OCI-LY7 (cell line): ENCODE measurements at regions not wholly inside any gene's neighbourhood (a gene's known extent, or its start where the extent isn't known, plus 50 kb on each side); places are given as distances from the start of the nearest gene placed in this dataset.

Experiments
- BruUV-seq: library from RNA; stranded (reverse); fragments of 400-500 nt; replicated peaks from 2 replicates; lab custom pipeline; 2021; lab: Mats Ljungman, UMichigan
- CTCF ChIA-PET: fragments of 300-600 bp; sonication (Branson Sonifier 250); formaldehyde crosslinking; loops from one replicate; lab custom pipeline; 2022; ENCODE audit warnings: antibody characterized with exemption; ENCODE audit not compliant: unreplicated experiment; lab: Charles Lee
- POLR2A ChIA-PET: fragments of 300-600 bp; sonication (Branson Sonifier 250); formaldehyde crosslinking; loops from one replicate; lab custom pipeline; 2022; ENCODE audit warnings: antibody characterized with exemption; lab: Charles Lee
- DNase-seq: peaks from one replicate; pipeline ENCODE4 v3.0.0-alpha.2; 2015; ENCODE audit warnings: low spot score
- H2AFZ ChIP-seq: fragments of 200-600 bp; sonication (generic), shearing (Covaris generic); 2 replicates; pipeline ENCODE4 v1.6.1; 2014; ENCODE audit warnings: mild to moderate bottlenecking, antibody characterized with exemption, low read length, moderate library complexity
- H3K27ac ChIP-seq: fragments of 200-600 bp; sonication (generic); 2 replicates; pipeline ENCODE4 v1.5.1; 2014; ENCODE audit warnings: mixed run types, low read depth, mild to moderate bottlenecking, moderate library complexity, low read length, inconsistent platforms; ENCODE audit not compliant: poor library complexity, severe bottlenecking
- H3K36me3 ChIP-seq: fragments of 200-600 bp; sonication (generic); 2 replicates; pipeline ENCODE4 v1.6.1; 2014; ENCODE audit warnings: mild to moderate bottlenecking, antibody characterized with exemption, low read length, moderate library complexity, mixed read lengths; ENCODE audit not compliant: insufficient read depth
- H3K4me1 ChIP-seq: fragments of 200-600 bp; sonication (generic); 2 replicates; pipeline ENCODE4 v1.5.1; 2014; ENCODE audit warnings: mild to moderate bottlenecking, low read length; ENCODE audit not compliant: insufficient read depth, poor library complexity, severe bottlenecking
- H3K4me2 ChIP-seq: fragments of 200-600 bp; sonication (generic); 2 replicates; pipeline ENCODE4 v1.6.1; 2014; ENCODE audit warnings: mild to moderate bottlenecking, low read length
- H3K4me3 ChIP-seq: fragments of 200-600 bp; sonication (generic); 2 replicates; pipeline ENCODE4 v1.5.1; 2014; ENCODE audit warnings: mild to moderate bottlenecking, low read depth, low read length; ENCODE audit not compliant: poor library complexity, severe bottlenecking
- H3K79me2 ChIP-seq: fragments of 200-600 bp; sonication (generic); 2 replicates; pipeline ENCODE4 v1.6.1; 2016; ENCODE audit warnings: low read depth, mild to moderate bottlenecking, low read length, moderate library complexity, mixed read lengths; ENCODE audit not compliant: insufficient read depth
- H3K9me2 ChIP-seq: fragments of 200-600 bp; sonication (generic); 2 replicates; pipeline ENCODE4 v1.6.1; 2016; ENCODE audit warnings: mild to moderate bottlenecking, low read length, mixed read lengths; ENCODE audit not compliant: insufficient read depth
- H3K9me3 ChIP-seq: fragments of 200-600 bp; sonication (generic); 2 replicates; pipeline ENCODE4 v1.6.1; 2014; ENCODE audit warnings: mild to moderate bottlenecking, mixed run types, low read length, mixed read lengths
- H4K20me1 ChIP-seq: fragments of 200-600 bp; sonication (generic); 2 replicates; pipeline ENCODE4 v1.6.1; 2014; ENCODE audit warnings: mild to moderate bottlenecking, antibody characterized with exemption, low read length, moderate library complexity, mixed read lengths; ENCODE audit not compliant: insufficient read depth
- CTCF ChIP-seq: fragments of 200-600 bp; sonication (generic); conservative IDR thresholded peaks from 2 replicates; pipeline ENCODE4 v1.5.1; 2014; ENCODE audit warnings: mild to moderate bottlenecking, antibody characterized with exemption, low read length, moderate library complexity, mixed read lengths
- EZH2phosphoT487 ChIP-seq: fragments of 200-600 bp; sonication (generic); IDR thresholded peaks from 2 replicates; pipeline ENCODE4 v1.6.1; 2018; ENCODE audit warnings: low read depth, borderline replicate concordance, mild to moderate bottlenecking, mixed run types, antibody characterized with exemption, low read length, moderate library complexity, mixed read lengths
- intact Hi-C: fragments of 100-400 bp; cut with micrococcal nuclease; formaldehyde crosslinking; loops from one replicate; pipeline ENCODE4 v1.10.0; 2022; ENCODE audit not compliant: unreplicated experiment

DNA sequence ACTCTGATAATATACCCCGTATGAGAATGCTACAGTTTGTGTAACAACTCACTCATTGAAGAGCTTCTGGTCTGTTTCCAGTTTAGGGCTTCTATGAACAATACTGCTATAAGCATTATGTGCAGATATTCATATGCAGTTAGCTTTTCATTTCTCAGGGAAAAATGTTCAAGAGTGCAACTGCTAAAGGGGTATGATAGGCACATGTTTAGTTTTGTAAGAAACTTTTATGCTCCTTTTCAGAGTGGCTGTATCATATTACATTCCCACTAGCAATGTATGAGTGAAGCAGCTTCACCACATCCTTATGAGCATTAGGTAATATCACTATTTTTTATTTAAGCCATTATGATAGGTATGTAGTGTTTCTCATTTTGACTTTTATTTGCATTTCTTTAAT lies 182.6 kb upstream of the CXCL12 start:
- no peak for DNase-seq
- no peaks in the 10 kb centered on the region for H3K36me3 ChIP-seq
- CTCF ChIA-PET: no interaction called here
- no peaks in the 10 kb centered on the region for H3K9me2 ChIP-seq
- no peaks in the 10 kb centered on the region for H3K9me3 ChIP-seq
- BruUV-seq: no TSS peak
- no peak overlapping the region for H2AFZ ChIP-seq
- H3K4me2 ChIP-seq: no peak overlapping the region
- no peaks in the 10 kb centered on the region for H3K79me2 ChIP-seq
- intact Hi-C loops: no loop called here
- no peak overlapping the region for H3K27ac ChIP-seq
- TF ChIP-seq CTCF (no peak), EZH2phosphoT487 (no peak)
- POLR2A ChIA-PET: no interaction called here
- no peak overlapping the region for H3K4me3 ChIP-seq
- H4K20me1 ChIP-seq: no peaks in the 10 kb centered on the region
- no peaks in the 10 kb centered on the region for H3K4me1 ChIP-seq

DNA sequence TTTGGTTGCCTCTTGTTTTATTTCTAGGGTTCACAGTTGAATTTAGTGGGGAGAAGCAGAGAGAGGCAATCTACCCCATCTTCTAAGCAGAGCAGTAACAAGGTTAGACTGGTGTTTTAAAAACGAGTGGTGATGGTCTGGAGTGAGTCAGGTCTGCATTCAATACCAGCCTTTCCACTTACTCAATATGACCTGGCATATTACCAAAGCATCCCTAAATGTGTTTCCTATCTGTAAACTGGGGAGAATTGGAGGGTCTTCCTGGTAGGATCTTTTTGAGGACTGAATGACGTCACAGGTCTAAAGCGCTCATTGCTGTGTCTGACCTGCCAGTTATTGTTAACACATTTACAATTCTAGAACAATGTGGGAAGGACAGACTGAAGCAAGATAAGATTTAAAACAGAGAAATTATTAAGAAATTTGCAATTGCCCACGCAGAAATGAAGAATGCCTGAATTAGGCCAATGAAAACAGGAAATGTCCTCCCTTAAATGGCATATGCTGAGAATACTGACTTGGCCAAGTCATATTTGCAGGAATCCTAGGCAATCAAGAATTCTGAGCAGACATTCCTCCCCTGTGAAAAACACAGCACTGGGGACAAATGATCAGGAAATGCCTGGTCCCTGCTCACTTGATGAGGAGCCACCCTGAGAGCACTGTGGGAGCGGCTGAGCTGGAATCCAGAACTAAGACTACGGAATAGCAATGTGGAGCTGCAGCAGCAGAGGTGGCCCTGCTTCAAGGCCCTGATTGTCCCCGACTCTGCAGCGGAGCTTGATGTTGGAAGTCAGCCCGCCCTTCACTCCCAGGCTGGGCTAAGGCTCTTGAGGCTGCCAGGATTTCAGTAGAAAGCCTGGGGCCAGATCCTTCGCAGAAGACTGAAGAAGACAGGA lies 184.5 kb upstream of the CXCL12 start:
- H3K27ac ChIP-seq: no peak overlapping the region
- H3K4me1 ChIP-seq: no peaks in the 10 kb centered on the region
- no peaks in the 10 kb centered on the region for H3K9me3 ChIP-seq
- no peaks in the 10 kb centered on the region for H3K79me2 ChIP-seq
- no peaks in the 10 kb centered on the region for H3K9me2 ChIP-seq
- TF ChIP-seq EZH2phosphoT487 (no peak), CTCF (no peak)
- no peak overlapping the region for H2AFZ ChIP-seq
- no TSS peak for BruUV-seq
- no peaks in the 10 kb centered on the region for H3K36me3 ChIP-seq
- no peaks in the 10 kb centered on the region for H4K20me1 ChIP-seq
- ChIA-PET CTCF (no interaction called here), POLR2A (no interaction called here)
- no peak overlapping the region for H3K4me3 ChIP-seq
- intact Hi-C loops: no loop called here
- H3K4me2 ChIP-seq: no peak overlapping the region
- no peak for DNase-seq

GRCh38 chr10:44571701-44572100 lies 186.8 kb upstream of the CXCL12 start:
- TF ChIP-seq CTCF (no peak), EZH2phosphoT487 (no peak)
- ChIA-PET POLR2A (no interaction called here), CTCF (interaction anchor here (0.6 kb wide), 1 partner anchor 390 kb away, joined by 3 read pairs; no protein-coding TSS in a partner anchor)
- DNase-seq: no peak
- Histone ChIP-seq H3K9me3 (no peaks in the 10 kb centered on the region), H3K4me3 (no peak overlapping the region), H3K4me1 (no peaks in the 10 kb centered on the region), H3K27ac (no peak overlapping the region), H3K4me2 (no peak overlapping the region), H3K79me2 (no peaks in the 10 kb centered on the region), H2AFZ (no peak overlapping the region), H3K9me2 (no peaks in the 10 kb centered on the region), H3K36me3 (no peaks in the 10 kb centered on the region), H4K20me1 (no peaks in the 10 kb centered on the region)
- intact Hi-C loops: no loop called here
- no TSS peak for BruUV-seq
